CD14-positive monocyte (primary cell): ENCODE measurements at regions not wholly inside any gene's neighbourhood (a gene's known extent, or its start where the extent isn't known, plus 50 kb on each side); places are given as distances from the start of the nearest gene placed in this dataset.

Source experiments
- DNase-seq, 3 donors: peaks; one replicate each; pipeline ENCODE4 v3.0.0-alpha.2; 2011 to 2022
- H2AFZ ChIP-seq: 2 replicates; pipeline ENCODE4 v1.6.0; 2012; ENCODE audit warnings: mild to moderate bottlenecking, low read depth, low read length, inconsistent platforms; ENCODE audit not compliant: insufficient read depth, poor library complexity, severe bottlenecking
- H3K27ac ChIP-seq, 2 donors: 1 replicate in 1 of 2; 2 replicates in 1 of 2; pipeline ENCODE4 v1.5.1; 2012 to 2013; ENCODE audit warnings: low read length in 2 of 2, control low read depth in 1 of 2, inconsistent platforms in 1 of 2, low read depth in 1 of 2, mild to moderate bottlenecking in 1 of 2
- H3K27me3 ChIP-seq, 2 donors: one replicate each; pipeline versions ENCODE4 v1.6.0 to v1.6.1; 2011 to 2013; ENCODE audit warnings: low read length in 2 of 2; ENCODE audit not compliant: control insufficient read depth in 2 of 2, insufficient read depth in 2 of 2
- H3K36me3 ChIP-seq, 2 donors: replicated peaks in 1 of 2; 1 replicate in 1 of 2; 2 replicates in 1 of 2; pipeline versions ENCODE4 v1.5.1 to v1.6.1; 2012 to 2013; ENCODE audit warnings: low read length in 2 of 2, control low read depth in 1 of 2, inconsistent platforms in 1 of 2, mild to moderate bottlenecking in 1 of 2; ENCODE audit not compliant: insufficient read depth in 2 of 2, control insufficient read depth in 1 of 2
- H3K4me1 ChIP-seq, 2 donors: 1 replicate in 1 of 2; 2 replicates in 1 of 2; pipeline versions ENCODE4 v1.5.1 to v1.6.1; 2012 to 2013; ENCODE audit warnings: low read length in 2 of 2, control low read depth in 1 of 2, inconsistent platforms in 1 of 2, mild to moderate bottlenecking in 1 of 2, moderate library complexity in 1 of 2; ENCODE audit not compliant: insufficient read depth in 2 of 2, control insufficient read depth in 1 of 2
- H3K4me2 ChIP-seq: replicated peaks from 2 replicates; pipeline ENCODE3; 2012; ENCODE audit warnings: low read length, moderate library complexity, mild to moderate bottlenecking; ENCODE audit not compliant: poor library complexity, severe bottlenecking; ENCODE audit errors: extremely low read depth
- H3K4me3 ChIP-seq, 3 experiments: fragments of 200-600 bp in 1 of 3; sonication (generic) in 1 of 3; replicated peaks in 1 of 3; 1 replicate in 2 of 3; 2 replicates in 1 of 3; pipeline ENCODE4 v1.5.1; 2011 to 2013; ENCODE audit warnings: low read length in 3 of 3, mild to moderate bottlenecking in 3 of 3, control low read depth in 2 of 3, low read depth in 2 of 3, inconsistent platforms in 1 of 3, moderate library complexity in 1 of 3
- H3K79me2 ChIP-seq: 2 replicates; pipeline ENCODE4 v1.6.0; 2012; ENCODE audit warnings: mild to moderate bottlenecking, control low read depth, inconsistent platforms, low read length, moderate library complexity; ENCODE audit not compliant: insufficient read depth
- H3K9ac ChIP-seq: 2 replicates; pipeline ENCODE4 v1.6.0; 2017; ENCODE audit warnings: low read length, mild to moderate bottlenecking; ENCODE audit not compliant: insufficient read depth, poor library complexity, severe bottlenecking
- H3K9me3 ChIP-seq, 2 donors: replicated peaks in 1 of 2; 1 replicate in 1 of 2; 2 replicates in 1 of 2; pipeline versions ENCODE4 v1.5.1 to v1.6.1; 2012 to 2013; ENCODE audit warnings: low read length in 2 of 2, control low read depth in 1 of 2; ENCODE audit not compliant: control insufficient read depth in 1 of 2, insufficient read depth in 1 of 2
- H4K20me1 ChIP-seq: 2 replicates; pipeline ENCODE4 v1.6.0; 2012; ENCODE audit warnings: mild to moderate bottlenecking, low read length, control low read depth, moderate library complexity; ENCODE audit not compliant: insufficient read depth
- H3K27ac Mint-ChIP-seq, 7 donors: one replicate each; pipeline ENCODE4 v1.8.0; 2020; ENCODE audit warnings: mild to moderate bottlenecking in 7 of 7, mixed read lengths in 7 of 7, moderate library complexity in 6 of 7, inconsistent platforms in 2 of 7
- H3K27me3 Mint-ChIP-seq, 3 donors: one replicate each; pipeline ENCODE4 v1.8.0; 2021 to 2022; ENCODE audit warnings: low read depth in 3 of 3, mild to moderate bottlenecking in 3 of 3, mixed read lengths in 3 of 3, moderate library complexity in 3 of 3, inconsistent platforms in 1 of 3
- H3K36me3 Mint-ChIP-seq, 2 donors: one replicate each; pipeline ENCODE4 v1.8.0; 2020; ENCODE audit warnings: mixed read lengths in 2 of 2, inconsistent platforms in 1 of 2, mild to moderate bottlenecking in 1 of 2
- H3K4me1 Mint-ChIP-seq: one replicate; pipeline ENCODE4 v1.8.0; 2020; ENCODE audit warnings: mild to moderate bottlenecking, mixed read lengths
- H3K4me3 Mint-ChIP-seq, 2 donors: one replicate each; pipeline ENCODE4 v1.8.0; 2020; ENCODE audit warnings: mild to moderate bottlenecking in 2 of 2, mixed read lengths in 2 of 2, moderate library complexity in 1 of 2
- H3K9me3 Mint-ChIP-seq, 7 donors: one replicate each; pipeline ENCODE4 v1.8.0; 2020 to 2022; ENCODE audit warnings: mixed read lengths in 7 of 7, mild to moderate bottlenecking in 6 of 7, moderate library complexity in 6 of 7, inconsistent platforms in 2 of 7
- WGBS: methylation state at CpG from one replicate; pipeline ENCODE4 v1.1.5; 2013; ENCODE audit warnings: missing lambda C conversion rate; ENCODE audit not compliant: insufficient coverage; 5-methylcytosine and 5-hydroxymethylcytosine counted together
- intact Hi-C, 2 donors: fragments of 100-400 bp; cut with micrococcal nuclease; formaldehyde crosslinking; loops; one replicate each; pipeline versions ENCODE4 v1.15.0 to v1.15.1; 2023
- TF ChIP-seq, protein P1 (sequence below): fragments of 200-600 bp; IDR thresholded peaks from one replicate; pipeline ENCODE4 v1.8.0; 2022; ENCODE audit warnings: antibody characterized with exemption, mild to moderate bottlenecking

- no peak overlapping the region for H3K4me3 ChIP-seq
- no peak overlapping the region for H3K27ac Mint-ChIP-seq
- H3K4me1 ChIP-seq: peaks cover 3 to 7% of the 10 kb centered on the region in 2 donors
- no peaks in the 10 kb centered on the region for H3K36me3 ChIP-seq
- intact Hi-C loops: loop anchor here in 1 of 2 donors (10.0 kb wide), 1 partner anchor 740 kb away; no protein-coding TSS in a partner anchor
- H3K27me3 ChIP-seq: no peaks in the 10 kb centered on the region
- peaks cover 0 to 5% of the 10 kb centered on the region in 2 donors for H3K9me3 ChIP-seq
- TF ChIP-seq, protein P1, sequence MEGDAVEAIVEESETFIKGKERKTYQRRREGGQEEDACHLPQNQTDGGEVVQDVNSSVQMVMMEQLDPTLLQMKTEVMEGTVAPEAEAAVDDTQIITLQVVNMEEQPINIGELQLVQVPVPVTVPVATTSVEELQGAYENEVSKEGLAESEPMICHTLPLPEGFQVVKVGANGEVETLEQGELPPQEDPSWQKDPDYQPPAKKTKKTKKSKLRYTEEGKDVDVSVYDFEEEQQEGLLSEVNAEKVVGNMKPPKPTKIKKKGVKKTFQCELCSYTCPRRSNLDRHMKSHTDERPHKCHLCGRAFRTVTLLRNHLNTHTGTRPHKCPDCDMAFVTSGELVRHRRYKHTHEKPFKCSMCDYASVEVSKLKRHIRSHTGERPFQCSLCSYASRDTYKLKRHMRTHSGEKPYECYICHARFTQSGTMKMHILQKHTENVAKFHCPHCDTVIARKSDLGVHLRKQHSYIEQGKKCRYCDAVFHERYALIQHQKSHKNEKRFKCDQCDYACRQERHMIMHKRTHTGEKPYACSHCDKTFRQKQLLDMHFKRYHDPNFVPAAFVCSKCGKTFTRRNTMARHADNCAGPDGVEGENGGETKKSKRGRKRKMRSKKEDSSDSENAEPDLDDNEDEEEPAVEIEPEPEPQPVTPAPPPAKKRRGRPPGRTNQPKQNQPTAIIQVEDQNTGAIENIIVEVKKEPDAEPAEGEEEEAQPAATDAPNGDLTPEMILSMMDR: no peak
- peaks cover 2 to 17% (median 10%) of the 10 kb centered on the region in 7 donors for H3K9me3 Mint-ChIP-seq
- no peaks in the 10 kb centered on the region for H3K27me3 Mint-ChIP-seq
- no peak overlapping the region for H3K9ac ChIP-seq
- H4K20me1 ChIP-seq: no peaks in the 10 kb centered on the region
- peaks cover 4% of the 10 kb centered on the region for H3K4me1 Mint-ChIP-seq
- H3K4me3 Mint-ChIP-seq: no peak overlapping the region
- H3K79me2 ChIP-seq: no peaks in the 10 kb centered on the region
- H2AFZ ChIP-seq: no peak overlapping the region
- H3K36me3 Mint-ChIP-seq: no peaks in the 10 kb centered on the region
- no peak overlapping the region for H3K27ac ChIP-seq
- H3K4me2 ChIP-seq: no peak overlapping the region
- no peak for DNase-seq
These were observed 154.7 kb downstream of the KTN1 start for GRCh38 chr14:55734731-55735130.

DNA sequence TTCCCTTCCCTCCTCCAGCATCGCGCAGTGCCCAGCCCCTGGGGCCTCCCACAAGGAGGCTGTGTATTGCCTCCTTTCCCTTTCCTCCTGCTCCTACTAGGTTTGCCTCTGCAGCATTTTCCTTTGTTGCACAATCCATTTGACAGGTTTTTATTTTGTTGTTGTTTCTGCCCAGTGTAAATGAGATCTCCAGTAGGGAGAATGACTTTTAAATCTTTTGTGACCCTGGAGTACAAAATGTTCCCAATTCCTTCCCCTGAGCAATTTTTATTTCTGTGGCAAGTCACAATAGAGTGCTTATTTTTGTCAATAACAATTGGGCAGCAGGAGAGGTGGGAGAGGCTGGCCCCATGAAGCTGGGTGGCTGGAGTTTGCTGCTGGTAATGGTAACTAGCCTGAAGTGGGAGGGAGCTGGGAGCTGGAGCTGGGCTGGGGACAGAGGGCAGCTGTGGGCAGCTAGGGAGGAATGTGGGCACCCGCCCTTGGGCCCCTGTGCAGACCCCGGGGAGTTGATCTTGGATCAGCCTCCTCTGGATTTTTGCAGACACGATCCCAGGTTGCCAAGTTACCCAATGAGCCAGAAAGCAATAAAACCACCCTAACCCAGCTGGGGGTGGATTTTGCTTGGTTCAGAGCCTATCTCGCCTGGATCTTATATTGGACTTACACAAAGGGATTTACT, 160.1 kb downstream of the KTN1 start:
- peaks cover 3 to 13% (median 6%) of the 10 kb centered on the region in 7 donors for H3K9me3 Mint-ChIP-seq
- no peaks in the 10 kb centered on the region for H3K27me3 ChIP-seq
- H4K20me1 ChIP-seq: no peaks in the 10 kb centered on the region
- no peak overlapping the region for H3K4me3 ChIP-seq
- peaks cover 0 to 5% (median 3%) of the 10 kb centered on the region in 3 donors for H3K27me3 Mint-ChIP-seq
- H3K4me1 Mint-ChIP-seq: no peaks in the 10 kb centered on the region
- peaks cover 0 to 5% of the 10 kb centered on the region in 2 donors for H3K9me3 ChIP-seq
- H3K4me1 ChIP-seq: no peaks in the 10 kb centered on the region
- no peak overlapping the region for H3K4me2 ChIP-seq
- no peaks in the 10 kb centered on the region for H3K79me2 ChIP-seq
- no peak overlapping the region for H3K9ac ChIP-seq
- H3K27ac ChIP-seq: no peak overlapping the region
- WGBS: 100% methylated on average over 2 of the region's 6 CpGs
- H3K36me3 ChIP-seq: no peaks in the 10 kb centered on the region
- H3K27ac Mint-ChIP-seq: no peak overlapping the region
- no peak for DNase-seq
- H2AFZ ChIP-seq: no peak overlapping the region
- intact Hi-C loops: loop anchor here in 1 of 2 donors (10.0 kb wide), 1 partner anchor 735 kb away; no protein-coding TSS in a partner anchor
- H3K4me3 Mint-ChIP-seq: no peak overlapping the region
- H3K36me3 Mint-ChIP-seq: no peaks in the 10 kb centered on the region
- TF ChIP-seq, protein P1: no peak
